ENCODE measurements at regions not wholly inside any gene's neighbourhood (a gene's known extent, or its start where the extent isn't known, plus 50 kb on each side); places are given as distances from the start of the nearest gene placed in this dataset.
"Not testable (repeated sequence)": the region's sequence is repeated elsewhere in the genome, so short reads cannot be mapped to it uniquely, and the experiment has no call there.

GRCh38 chr12:124153392-124153791, 141.5 kb upstream of the RFLNA start:
- no peak for DNase-seq (ENCODE audit: low read depth)
- in situ Hi-C loops (cut with HindIII; ENCODE audit: low sequenced_read_pairs): no loop called here
- no peak for TF ChIP-seq CTCF (IDR thresholded peaks at IDR 0.05; ENCODE audit: low read depth, low read length, missing control alignments)

GRCh38 chr12:124157406-124157805, 137.5 kb upstream of the RFLNA start:
- TF ChIP-seq CTCF (IDR thresholded peaks at IDR 0.05; ENCODE audit: low read depth, low read length, missing control alignments): no peak
- DNase-seq (ENCODE audit: low read depth): no peak
- in situ Hi-C loops (cut with HindIII; ENCODE audit: low sequenced_read_pairs): no loop called here
- no peak overlapping the region for H3K4me3 ChIP-seq (ENCODE audit: low read depth, low read length)

More at GRCh38 chr12:124153392-124153791, 141.5 kb upstream of the RFLNA start:
- H3K4me3 ChIP-seq (ENCODE audit: low read depth, low read length): no peak overlapping the region

- TF ChIP-seq CTCF (IDR thresholded peaks at IDR 0.05; ENCODE audit: low read depth, low read length, missing control alignments): no peak
- no peak overlapping the region for H3K4me3 ChIP-seq (ENCODE audit: low read depth, low read length)
- in situ Hi-C loops (cut with HindIII; ENCODE audit: low sequenced_read_pairs): no loop called here
- no peak for DNase-seq (ENCODE audit: low read depth)
Observed at GRCh38 chr12:124159655-124160054, 135.2 kb upstream of the RFLNA start.

GRCh38 chr12:124160097-124160756, 134.7 kb upstream of the RFLNA start:
- no peak overlapping the region for H3K4me3 ChIP-seq (ENCODE audit: low read depth, low read length)
- DNase-seq (ENCODE audit: low read depth): no peak
- no peak for TF ChIP-seq CTCF (IDR thresholded peaks at IDR 0.05; ENCODE audit: low read depth, low read length, missing control alignments)
- in situ Hi-C loops (cut with HindIII; ENCODE audit: low sequenced_read_pairs): no loop called here

- H3K4me3 ChIP-seq (ENCODE audit: low read depth, low read length); DNase-seq (ENCODE audit: low read depth); in situ Hi-C loops (cut with HindIII; ENCODE audit: low sequenced_read_pairs): not testable (repeated sequence)
Observed at GRCh38 chr12:124161402-124161801, 133.5 kb upstream of the RFLNA start.

GRCh38 chr12:124162151-124163110, 132.5 kb upstream of the RFLNA start:
- no peak for DNase-seq (ENCODE audit: low read depth)
- H3K4me3 ChIP-seq (ENCODE audit: low read depth, low read length): no peak overlapping the region
- in situ Hi-C loops (cut with HindIII; ENCODE audit: low sequenced_read_pairs): no loop called here
- no peak for TF ChIP-seq CTCF (IDR thresholded peaks at IDR 0.05; ENCODE audit: low read depth, low read length, missing control alignments)

GRCh38 chr12:124165695-124166094, 129.2 kb upstream of the RFLNA start:
- no peak for TF ChIP-seq CTCF (IDR thresholded peaks at IDR 0.05; ENCODE audit: low read depth, low read length, missing control alignments)
- in situ Hi-C loops (cut with HindIII; ENCODE audit: low sequenced_read_pairs): no loop called here
- no peak overlapping the region for H3K4me3 ChIP-seq (ENCODE audit: low read depth, low read length)
- no peak for DNase-seq (ENCODE audit: low read depth)

Data from astrocyte of the cerebellum (primary cell).